GM12865 (cell line): ENCODE measurements at regions not wholly inside any gene's neighbourhood (a gene's known extent, or its start where the extent isn't known, plus 50 kb on each side); places are given as distances from the start of the nearest gene placed in this dataset.

Experiments used
- DNase-seq: peaks from one replicate; pipeline ENCODE4 v3.0.0; 2010; ENCODE audit warnings: low read depth
- H3K4me3 ChIP-seq: 2 replicates; pipeline ENCODE4 v1.5.1; 2011; ENCODE audit warnings: mild to moderate bottlenecking, low read depth, low read length, control low read depth
- TF ChIP-seq, protein P1 (sequence below): IDR thresholded peaks from 2 replicates; pipeline ENCODE4 v1.5.1; 2011; ENCODE audit warnings: low read length, control low read depth, low read depth, inconsistent platforms; ENCODE audit not compliant: insufficient read depth; ENCODE audit errors: missing control alignments

DNA sequence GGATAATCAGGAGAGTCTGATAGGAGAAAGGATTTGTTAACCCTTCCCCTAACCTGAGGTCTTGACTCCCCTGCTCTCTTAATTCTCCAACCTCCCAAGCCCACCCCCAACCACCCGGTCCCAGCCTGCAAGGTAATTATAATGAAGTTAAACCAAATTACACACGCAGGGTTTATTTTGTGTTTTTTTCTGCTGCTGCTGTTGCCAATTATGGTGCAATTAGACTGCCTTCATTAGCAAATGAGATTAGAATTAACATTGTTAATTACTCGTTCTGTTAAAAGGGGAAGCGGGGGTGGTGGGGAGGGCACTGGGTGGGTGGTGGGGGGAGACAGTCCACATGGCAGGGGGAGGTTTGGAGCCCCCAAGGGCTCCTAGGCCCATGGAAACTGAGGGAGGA lies 128.9 kb downstream of the CCT6B start:
- DNase-seq = no peak
- TF ChIP-seq, protein P1, sequence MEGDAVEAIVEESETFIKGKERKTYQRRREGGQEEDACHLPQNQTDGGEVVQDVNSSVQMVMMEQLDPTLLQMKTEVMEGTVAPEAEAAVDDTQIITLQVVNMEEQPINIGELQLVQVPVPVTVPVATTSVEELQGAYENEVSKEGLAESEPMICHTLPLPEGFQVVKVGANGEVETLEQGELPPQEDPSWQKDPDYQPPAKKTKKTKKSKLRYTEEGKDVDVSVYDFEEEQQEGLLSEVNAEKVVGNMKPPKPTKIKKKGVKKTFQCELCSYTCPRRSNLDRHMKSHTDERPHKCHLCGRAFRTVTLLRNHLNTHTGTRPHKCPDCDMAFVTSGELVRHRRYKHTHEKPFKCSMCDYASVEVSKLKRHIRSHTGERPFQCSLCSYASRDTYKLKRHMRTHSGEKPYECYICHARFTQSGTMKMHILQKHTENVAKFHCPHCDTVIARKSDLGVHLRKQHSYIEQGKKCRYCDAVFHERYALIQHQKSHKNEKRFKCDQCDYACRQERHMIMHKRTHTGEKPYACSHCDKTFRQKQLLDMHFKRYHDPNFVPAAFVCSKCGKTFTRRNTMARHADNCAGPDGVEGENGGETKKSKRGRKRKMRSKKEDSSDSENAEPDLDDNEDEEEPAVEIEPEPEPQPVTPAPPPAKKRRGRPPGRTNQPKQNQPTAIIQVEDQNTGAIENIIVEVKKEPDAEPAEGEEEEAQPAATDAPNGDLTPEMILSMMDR = no peak
- no peak overlapping the region for H3K4me3 ChIP-seq

DNA sequence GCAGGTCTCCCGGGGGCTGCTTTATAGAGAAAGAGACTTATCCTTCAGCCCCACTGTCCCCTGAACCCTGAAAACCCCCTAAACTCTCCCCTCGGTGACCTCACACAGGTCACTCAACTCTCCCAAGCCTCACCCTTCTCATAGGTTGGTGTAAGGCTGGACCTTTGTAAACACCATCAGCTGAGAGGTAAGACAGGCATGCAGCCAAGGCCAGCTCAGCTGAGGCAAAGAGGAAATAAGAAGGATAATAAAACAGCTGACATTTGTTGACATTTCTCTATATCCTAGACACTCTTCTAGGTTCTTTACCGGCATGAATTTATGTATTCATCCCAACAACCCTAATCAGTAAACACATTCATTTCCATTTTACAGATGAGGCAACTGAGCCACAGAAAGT lies 134.3 kb downstream of the CCT6B start:
- TF ChIP-seq, protein P1 = no peak
- no peak for DNase-seq
- no peak overlapping the region for H3K4me3 ChIP-seq

DNA sequence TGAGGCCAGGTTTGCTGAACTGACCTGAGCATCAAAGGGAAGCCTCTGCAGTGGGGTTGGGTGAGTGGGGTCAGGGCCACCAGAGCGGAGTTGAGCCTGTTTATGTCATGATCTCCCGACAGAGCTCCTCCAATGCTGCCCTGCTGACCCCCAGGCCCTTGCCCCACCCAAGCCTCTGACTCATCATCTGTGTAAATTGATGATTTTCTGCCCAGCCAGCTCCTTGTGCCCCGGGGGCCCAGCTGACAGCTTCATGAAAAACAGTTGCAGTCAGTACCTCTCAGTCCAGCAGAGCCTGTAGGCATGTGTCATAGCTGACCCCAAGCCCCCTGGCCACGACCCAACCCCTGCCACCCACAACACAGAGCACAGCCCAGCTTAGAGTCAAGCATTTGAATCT lies 134.9 kb downstream of the CCT6B start:
- TF ChIP-seq, protein P1 = no peak
- H3K4me3 ChIP-seq = no peak overlapping the region
- DNase-seq = no peak

DNA sequence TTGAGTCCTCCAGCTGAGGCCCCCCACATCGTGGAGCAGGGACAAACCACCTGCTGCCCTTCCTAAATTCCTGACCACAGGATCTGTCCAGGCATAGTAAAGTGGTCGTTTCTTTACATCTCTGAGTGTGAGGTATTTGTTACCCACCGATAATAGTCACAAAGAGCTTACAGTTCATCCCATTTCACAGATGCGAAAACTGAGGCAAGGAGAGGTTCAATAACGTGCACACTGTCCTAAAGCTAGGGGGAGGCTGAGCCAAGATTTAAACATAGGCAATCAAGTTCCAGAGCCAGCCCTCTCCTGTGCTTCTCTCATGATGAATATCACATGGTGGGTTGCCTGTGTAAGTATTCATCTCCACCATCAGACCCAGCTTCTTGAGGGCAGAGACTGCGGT lies 135.4 kb downstream of the CCT6B start:
- no peak for DNase-seq
- H3K4me3 ChIP-seq = no peak overlapping the region
- TF ChIP-seq, protein P1 = no peak

DNA sequence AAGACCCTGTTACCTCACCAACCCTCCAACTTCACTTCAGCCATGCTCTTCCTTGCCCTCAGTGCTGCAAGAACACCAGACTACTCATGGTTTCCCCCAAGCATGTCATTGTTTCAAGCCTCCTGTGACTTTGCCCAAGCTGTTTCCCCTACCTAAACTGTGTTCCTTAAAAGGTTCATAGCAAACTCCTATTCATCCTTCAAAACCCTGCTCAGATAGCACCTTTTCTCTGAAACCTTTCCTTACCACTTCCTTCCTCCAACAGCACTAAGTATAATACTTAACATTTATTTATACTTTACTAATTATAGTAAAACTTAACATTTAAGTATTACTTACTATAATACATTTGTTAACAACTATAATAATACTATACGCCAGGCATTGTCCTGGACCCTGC lies 136.2 kb downstream of the CCT6B start:
- no peak for DNase-seq
- TF ChIP-seq, protein P1 = no peak
- H3K4me3 ChIP-seq = no peak overlapping the region

DNA sequence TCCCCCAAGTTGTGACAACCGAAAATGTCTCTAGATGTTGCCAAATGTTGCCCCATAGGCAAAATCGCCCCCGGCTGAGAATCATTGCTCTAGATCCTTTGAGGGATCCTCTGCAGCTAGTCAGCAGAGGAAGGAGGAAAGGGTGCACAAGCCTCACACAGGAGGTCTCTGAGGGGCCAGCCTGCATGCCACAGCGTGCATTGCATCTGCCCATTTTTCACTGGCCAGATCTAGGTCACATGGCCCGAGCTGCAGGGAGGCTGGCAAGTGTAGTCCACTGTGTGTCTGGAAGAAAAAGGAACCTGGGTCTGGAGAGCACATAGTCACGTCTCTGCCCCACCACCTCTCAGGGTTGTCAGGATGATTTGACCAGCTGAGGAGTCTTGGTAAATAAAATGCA lies 138.2 kb downstream of the CCT6B start:
- no peak for DNase-seq
- no peak overlapping the region for H3K4me3 ChIP-seq
- TF ChIP-seq, protein P1 = no peak

DNA sequence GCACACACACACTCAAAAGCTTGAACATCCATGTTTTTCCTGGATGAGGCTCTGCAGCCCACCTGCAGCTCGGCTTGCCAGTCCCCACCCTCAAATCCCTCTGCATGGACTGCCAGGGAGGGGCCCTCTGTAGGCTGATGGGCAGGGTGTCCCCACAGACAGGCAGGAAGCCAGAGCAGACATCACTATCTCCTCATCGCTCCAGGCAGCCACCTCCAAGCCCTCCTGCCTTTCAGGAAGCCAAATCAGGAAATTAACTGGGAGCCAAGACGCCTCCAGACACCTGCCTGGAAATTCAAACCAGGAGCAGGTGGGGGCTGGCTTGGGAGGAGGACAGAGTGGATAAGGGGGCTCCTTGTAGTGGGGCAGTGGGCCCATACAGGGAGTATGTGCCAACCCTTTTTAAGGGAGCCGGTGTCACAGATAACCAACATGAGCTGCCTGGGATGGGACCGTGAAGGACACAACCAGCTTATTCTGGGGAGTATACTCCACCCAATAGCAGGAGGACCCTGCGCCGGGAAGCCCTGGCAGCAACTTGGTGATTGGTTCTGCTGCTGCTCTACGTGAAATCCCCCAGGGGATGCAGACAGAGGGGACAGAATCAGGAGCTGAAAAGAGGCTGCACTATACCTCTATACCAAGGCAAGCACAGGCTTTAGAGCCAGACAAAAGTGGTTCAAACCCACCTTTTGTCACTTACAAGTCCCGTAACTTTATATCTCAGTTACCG lies 139.1 kb downstream of the CCT6B start:
- no peak overlapping the region for H3K4me3 ChIP-seq
- no peak for DNase-seq
- TF ChIP-seq, protein P1 = no peak
